ENCODE measurements at regions not wholly inside any gene's neighbourhood (a gene's known extent, or its start where the extent isn't known, plus 50 kb on each side); places are given as distances from the start of the nearest gene placed in this dataset.
"Not testable (repeated sequence)": the region's sequence is repeated elsewhere in the genome, so short reads cannot be mapped to it uniquely, and the experiment has no call there.

DNA sequence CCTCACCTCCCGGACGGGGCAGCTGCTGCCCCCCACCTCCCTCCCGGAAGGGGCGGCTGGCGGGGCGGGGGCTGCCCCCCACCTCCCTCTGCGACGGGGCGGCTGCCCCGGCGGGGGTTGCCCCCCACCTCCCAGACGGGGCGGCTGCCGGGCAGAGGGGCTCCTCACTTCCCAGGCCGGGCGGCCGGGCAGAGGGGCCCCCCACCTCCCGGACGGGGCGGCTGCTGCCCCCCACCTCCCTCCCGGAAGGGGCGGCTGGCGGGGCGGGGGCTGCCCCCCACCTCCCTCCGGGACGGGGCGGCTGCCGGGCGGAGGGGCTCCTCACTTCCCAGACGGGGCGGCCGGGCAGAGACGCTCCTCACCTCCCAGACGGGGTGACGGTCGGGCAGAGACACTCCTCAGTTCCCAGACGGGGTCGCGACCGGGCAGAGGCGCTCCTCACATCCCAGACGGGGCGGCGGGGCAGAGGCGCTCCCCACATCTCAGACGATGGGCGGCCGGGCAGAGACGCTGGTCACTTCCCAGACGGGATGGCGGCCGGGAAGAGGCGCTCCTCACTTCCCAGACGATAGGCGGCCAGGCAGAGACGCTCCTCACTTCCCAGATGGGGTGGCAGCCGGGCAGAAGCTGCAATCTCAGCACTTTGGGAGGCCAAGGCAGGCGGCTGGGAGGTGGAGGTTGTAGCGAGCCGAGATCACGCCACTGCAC, 1218.8 kb downstream of the GATA3 start:
- DNase-seq: not testable (repeated sequence)

DNA sequence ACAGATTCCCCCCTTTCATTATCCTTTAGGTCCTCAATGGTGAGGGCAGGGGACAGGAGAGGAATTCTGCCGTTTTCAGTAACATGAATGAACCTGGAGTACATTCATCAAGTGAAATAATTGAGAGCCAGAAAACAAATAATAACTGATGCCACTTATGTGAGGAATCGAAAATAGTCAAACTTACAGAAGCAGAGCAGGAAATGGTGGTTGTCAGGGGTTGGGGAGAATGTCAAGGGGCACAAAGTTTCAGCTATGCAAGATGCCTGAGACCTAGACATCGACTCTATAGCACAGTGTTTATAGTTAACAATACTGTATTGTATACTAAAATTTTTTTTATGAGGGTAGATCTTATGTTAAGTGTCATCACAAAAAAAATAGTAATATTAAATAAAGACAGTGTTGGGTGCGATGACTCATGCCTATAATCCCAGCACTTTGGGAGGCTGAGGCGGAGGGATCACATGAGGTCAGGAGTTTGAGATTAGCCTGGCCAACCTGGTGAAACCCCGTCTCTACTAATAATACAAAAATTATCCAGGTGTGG, 1219.8 kb downstream of the GATA3 start:
- no peak for DNase-seq

DNA sequence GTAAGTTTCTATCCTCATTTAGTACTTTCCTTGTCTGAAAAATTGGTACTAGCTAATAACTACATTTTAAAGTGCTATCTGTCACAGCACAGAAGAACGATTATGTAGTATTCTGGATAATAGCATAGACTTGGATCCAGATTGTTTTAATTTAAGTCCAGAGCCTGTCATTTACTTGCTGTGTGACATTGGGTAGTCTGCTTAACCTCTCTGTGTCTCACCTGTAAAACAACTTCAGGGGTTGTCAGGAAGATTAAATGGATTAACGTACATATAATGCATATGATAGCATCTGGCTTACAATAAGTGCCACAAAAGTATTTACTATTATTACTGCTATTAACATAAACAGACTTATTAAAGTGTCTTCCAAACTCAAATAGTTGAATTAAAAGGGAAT, 1221.4 kb downstream of the GATA3 start:
- no peak for DNase-seq

DNA sequence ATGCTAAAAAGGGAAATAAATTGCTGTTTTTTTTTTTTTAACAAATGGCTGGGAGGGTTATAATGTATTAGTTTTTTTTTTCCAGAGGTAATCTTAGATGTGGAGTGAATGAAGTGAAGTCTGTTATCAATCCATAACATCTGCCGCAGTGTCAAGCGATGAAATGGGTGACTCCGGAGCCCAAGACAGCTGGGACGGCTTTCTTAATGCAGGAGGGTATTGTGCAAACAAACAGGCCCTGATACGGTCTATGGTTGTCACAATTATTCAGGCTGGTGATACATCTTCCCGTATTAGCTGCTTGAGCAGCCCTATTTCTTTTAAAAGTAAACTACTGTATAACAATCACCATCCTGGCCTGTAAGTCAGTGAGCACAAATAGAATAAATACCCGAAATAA, 1231.2 kb downstream of the GATA3 start:
- DNase-seq: no peak

DNA sequence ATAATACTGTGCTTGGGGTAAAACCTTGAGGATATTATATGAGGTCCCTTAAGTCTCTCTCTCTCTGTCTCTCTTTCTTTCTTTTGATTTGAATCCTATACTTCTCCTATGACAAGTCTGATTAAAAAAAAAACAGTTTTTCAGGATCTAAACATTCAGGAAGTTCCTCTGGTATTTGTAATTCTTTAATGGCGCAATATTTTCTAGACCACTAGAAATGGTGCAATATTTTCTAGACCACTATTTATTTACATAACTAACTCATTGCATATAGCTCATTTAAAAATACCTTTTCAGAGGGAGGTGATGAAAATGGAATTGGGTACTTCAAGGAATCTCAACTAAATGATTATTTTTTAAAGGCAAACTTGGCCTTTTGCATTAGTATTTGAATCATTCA, 1235.3 kb downstream of the GATA3 start:
- no peak for DNase-seq

DNA sequence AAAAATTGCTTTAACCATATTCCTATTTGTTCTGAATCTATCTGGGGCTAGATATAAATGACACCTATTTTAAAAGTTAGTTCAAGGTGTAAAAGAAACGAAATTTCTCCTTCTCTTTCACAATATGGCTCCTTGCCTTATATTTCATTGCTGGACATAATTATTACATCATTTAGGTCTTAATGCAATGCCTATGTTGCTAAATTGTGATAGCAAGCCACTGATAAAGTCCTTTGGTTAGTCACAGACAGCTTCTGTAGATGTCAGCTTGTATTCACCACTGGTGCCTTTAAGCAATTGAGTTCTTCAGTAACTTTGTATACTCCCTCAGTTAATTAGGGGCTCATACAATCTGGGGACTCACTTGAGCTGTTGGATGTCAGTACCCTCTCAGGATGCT, 1236.6 kb downstream of the GATA3 start:
- no peak for DNase-seq

DNA sequence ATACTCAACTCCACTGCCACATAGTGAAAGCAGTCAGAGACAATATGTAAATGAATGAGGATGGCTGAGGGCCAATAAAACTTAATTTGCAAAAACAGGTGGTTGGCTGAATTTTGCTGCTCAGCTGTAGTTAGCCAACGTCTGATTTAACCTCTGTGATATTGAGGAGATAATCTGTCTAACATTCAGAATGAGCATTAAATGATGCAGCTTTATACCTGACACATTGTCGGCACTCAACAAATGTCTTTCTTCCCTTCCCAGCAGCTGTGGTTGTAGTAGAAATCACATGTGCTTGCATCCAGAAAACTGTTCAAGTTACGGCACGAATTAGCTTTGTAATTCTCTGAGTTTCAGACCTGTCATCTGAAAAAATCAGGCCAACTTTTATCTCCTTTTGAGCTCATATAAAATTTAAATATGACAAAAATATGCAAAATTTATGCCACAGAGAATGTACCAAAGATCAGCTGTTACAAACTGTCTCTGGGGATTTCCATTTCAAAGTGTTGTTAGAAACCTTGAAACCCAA, 1239.7 kb downstream of the GATA3 start:
- no peak for DNase-seq

DNA sequence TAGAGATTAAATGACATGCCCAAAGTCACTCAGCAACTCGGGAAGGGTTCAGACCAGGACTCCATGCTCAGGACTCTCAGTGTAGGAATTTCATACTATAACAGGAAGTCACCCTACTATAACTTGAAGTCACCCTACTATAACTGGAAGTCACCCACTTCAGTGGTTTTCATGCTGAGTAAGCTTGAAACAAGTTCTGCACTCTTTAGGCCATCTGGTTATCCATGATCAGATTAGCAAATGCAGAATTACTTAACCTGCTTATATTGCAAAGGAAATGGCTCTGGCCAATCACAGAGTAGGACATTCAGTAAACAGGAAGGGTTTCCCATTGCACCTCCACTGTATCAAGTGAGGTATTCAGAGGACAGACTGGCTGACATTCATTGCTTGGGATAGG, 1240.4 kb downstream of the GATA3 start:
- no peak for DNase-seq

DNA sequence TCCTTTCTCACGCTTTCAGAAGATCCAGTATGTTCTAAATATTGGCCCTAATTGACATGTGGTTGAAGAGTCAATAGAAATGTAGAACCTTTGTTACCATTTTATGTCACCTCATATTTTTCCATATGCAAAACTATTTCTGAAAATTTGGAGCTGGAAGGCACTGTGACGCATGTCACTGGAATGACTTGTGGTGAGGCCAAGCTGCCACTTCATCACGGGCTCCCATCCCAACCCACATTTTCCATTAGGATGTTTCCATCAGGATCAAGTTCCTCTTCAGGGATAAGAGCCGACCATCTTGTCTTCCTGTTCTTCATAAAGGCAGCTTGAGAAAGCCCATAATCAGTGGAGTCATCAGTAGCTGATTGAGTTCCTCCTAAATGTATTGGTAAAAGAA, 1241.7 kb downstream of the GATA3 start:
- DNase-seq: no peak

DNA sequence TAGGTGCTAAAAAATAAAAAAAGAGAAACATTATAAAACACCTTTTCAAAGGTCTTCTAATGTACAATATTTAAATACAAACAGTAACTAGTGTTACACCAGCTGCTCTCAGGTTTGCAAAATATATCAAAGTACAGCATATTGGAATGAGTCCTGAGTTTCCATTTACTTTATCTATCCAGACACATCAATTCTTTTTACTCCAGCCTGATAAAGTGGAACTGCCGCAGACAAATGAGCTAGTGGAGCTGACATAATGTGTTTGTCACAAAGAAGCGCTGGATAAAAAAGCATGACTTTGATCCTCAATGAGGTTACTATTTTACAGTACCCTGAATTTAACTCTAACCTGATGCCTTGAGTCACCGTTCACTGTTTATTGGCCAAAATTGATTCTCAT, 1243.1 kb downstream of the GATA3 start:
- DNase-seq: no peak

DNA sequence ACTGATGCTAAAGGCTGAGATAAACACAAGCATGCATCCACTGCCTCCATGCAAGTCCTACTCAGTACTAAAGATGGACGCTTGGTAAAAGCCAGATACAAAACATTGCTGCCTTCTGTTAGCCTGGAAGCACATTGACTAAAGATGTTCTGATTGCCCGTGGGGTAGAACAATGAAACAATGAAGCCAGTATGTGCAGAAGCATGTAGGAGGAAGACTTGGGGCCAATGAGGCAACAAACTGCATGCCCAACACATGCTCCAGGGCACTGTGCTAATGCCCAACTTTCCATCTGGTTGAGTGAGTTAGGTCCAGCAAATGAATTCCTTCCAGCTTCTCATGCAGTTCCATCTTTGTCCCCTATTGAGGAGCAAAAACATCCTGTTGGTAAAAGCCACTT, 1245.5 kb downstream of the GATA3 start:
- DNase-seq: no peak

DNA sequence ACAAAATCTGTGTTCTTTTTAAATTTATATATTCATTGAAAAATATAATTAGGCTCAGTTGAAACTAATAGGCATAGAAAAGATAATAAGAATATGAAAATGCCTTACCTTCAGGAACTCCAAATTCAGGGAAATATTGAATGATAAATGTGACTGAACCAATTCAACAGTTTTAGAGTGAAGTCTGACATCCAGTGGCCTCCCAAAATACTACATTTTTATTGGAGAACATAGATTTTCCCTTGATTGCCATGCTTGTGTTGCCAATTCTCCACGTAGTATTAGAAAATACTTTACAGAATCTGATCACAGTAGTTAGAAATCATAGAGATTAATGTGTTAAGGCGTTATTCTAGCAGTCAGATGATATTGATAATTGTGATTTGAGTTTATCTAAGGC, 1246.7 kb downstream of the GATA3 start:
- no peak for DNase-seq

DNA sequence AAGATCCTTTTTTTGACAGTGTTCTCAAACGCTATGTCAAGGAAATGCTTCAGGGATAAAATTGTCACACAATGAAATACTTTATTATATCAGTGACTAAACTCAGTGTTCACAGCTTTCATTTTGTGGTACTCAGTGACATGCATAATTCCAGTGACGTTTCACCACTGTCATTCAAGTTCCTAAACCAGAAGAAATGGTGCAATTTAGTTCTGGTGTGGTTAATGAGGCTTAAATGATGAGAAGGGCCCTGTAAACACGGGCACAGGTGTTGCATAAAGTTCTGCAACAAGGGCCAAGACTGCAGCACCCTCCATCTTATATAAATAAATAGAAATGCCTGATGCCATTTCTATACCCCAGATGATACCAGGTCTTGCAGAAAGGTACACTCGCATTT, 1247.1 kb downstream of the GATA3 start:
- no peak for DNase-seq

DNA sequence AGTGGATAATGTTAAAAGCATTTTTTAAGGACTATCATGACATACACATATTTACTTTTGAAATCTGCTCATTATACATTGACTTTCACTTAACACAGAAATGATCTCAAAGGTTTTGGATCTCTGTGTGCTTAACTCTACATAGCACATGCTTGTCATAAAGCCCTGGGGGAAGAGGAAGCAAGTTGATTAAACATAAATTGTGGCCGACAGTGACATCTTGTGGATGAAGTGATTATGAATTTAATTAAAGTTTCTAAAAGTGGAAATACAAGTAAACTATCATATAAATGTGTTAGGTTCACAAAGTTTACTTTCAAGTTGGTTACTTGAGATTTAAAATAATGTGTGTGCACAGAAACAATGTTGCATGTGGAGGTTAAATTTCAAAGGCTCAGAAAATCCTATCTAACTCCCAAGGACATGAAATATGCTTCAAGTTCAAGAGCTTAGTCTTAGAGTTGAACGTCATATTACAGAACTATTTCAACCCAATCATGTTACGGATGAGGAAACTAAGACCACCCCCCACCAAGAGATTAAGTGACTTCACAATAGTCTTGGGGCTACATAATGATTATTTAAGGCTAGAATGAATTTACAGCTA, 1247.8 kb downstream of the GATA3 start:
- peak; percentile 73 for DNase-seq

DNA sequence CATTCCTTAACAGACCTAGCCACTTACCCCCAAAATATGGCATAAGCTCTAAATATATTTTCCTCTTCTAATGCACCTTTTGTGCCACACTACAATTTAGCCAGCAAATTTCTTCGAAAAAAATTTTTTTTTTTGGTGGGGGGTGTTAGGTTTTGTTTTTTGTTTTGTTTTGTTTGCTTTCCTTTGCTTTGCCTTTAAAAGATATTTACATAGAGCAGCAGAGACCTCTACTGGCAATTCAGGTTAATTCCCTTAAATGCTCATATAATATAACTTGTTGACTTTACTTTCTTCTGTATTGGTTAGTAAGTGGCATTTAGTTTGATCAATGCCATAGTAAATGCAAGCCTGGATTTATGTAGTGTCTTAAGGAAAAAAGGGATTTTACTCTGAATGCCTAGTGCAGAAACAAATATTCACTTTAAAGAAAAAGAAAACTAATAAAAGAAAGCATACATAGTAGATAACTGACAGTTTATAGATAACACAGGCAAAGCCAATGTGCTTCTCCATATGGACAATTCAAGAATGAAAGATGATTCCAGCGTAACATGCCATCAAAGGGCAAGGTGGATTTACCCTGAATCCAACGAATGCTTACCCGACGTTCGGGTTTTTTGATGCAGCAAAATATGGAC, 1250.6 kb downstream of the GATA3 start:
- peak; percentile 47 for DNase-seq

DNA sequence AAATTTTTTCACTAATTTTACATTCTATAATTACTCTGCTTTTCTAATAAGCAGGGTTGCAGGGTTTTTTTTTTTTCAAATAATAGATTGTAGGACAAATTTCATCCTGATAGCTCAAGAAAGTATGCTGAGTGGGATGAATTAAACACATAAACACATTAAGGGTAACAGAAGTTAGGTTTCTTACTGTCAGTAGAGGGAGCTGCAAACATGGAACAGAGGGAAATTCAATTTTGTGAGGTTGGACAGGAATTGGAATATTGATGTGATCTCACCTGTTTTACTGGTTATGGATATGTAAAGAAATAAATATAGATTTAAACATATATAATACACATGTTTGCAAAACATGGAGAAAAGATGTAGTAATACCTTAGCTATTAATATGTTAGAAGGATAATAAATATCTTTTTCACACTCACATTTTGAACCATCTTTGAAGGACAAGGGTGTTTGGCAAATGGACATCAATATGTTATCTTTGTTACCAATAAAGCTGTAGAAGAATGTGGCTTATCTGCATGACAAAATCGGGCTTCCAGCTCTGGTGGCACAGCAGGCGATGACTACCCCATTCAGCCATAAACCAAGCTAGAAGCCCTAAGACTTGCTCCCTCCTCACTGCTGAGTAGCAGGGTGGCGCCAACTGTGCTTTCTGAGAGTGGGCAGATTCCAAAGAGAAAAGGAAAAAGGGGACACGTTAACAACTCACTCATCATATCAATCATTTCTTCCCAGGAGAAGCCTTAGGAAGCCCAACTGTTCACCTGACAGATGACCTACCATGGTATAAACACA, 1257.4 kb downstream of the GATA3 start:
- DNase-seq: peak; percentile 7

DNA sequence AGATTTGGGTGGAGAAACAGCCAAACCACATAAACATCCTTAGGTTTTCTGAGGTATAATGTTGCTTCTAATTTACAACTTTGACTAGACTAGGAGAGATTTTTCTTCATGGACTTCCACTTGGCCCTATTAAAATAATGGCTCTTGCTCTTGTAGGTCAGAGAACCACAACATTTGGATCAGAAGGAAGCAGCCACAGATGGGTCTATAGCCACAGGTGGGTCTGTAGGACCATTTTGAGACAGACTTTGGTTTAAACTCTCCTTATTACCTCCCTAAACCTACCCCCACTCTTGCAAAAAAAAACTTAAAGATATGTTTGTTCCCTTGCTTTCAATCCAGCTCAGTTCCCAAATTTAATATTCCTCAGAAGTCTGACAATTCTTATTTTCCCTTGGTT, 1260.8 kb downstream of the GATA3 start:
- DNase-seq: no peak

DNA sequence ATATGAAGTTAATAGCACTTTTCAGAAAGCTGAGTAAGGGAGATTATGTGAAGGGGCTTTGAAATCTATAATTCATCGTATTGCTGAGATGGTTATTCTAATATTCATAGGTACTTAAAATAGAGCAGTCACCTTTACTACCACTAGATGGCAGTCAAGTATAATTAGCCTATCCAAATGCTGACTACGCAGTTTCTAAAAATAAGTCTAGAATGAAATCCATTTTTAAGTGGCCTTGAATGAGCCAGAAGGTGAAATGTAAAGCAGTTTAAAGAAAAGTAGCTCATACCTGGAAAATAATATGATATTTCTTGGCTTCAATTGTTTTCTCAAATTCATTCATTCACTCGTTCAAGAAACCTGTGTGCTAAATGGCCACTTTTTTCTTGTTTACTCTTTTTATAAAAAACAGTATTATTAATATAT, 1277.1 kb downstream of the GATA3 start:
- peak; percentile 71 for DNase-seq

DNA sequence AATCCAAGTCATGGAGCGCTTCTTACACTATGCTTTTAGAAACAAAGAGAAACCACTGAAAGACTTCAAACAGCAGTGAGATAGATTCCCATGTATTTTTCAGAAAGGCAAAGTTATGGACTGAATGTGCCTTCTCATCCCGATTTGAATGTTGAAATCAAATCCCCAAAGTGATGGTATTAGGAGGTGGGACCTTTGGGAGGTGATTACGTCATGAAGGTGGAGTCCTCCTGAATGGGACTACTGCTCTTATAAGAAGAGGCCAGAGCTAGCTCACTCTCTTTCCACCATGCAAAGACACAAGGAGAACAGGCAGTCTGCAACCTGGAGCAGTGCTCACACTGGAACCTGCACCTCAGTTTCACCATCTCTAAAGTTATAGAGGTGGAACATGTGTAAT, 1279.8 kb downstream of the GATA3 start:
- DNase-seq: no peak

DNA sequence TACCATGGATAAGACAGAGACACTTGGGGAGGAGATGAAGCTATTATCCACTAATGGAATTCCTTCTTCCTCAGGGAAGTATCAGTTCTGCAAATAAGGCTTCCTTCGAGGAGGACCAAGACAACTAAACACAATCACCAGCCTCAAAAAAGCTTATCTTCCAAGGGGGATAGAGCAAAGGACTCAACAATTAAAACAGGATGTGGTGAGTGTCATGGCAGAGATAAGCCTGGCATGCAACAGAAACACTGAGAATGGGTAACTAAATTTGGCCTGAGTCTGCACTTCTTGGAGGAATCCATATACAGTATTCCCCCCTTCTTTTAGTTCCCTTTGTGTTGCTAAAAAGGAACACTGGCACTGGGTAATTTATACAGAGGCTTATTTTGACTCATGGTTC, 1285.2 kb downstream of the GATA3 start:
- DNase-seq: no peak

DNA sequence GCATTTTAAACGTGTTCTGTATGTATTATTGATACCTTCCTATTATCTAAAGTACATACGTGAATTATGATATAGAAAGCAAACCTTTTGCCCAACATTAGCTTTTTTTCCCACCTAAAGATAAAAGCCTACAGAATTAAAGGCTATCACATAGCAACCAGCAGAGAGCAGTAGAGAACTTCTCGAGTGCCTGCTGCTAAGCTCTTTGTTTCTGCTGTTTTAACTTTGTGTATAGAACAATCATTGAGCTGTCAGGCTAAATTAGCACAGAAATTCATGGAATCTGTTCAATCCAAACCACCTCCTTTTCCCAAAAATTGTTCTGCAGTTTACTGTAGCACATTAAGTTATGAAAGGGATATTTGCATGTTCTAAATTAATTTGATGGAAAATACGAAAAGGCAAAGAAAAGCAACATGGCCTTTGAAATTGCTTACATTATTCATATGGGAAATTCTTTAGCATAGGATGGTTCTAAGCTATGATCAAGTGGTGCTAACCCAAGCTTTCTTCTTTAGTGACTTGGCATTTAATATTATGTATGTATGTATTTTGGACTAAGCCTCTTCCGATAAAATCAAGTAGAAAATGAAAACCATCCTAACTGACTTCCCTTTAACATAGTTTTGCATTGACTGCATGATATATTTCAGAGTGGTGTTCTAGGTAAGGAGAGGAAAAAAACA, 1288.5 kb downstream of the GATA3 start:
- peak; percentile 70 for DNase-seq

DNA sequence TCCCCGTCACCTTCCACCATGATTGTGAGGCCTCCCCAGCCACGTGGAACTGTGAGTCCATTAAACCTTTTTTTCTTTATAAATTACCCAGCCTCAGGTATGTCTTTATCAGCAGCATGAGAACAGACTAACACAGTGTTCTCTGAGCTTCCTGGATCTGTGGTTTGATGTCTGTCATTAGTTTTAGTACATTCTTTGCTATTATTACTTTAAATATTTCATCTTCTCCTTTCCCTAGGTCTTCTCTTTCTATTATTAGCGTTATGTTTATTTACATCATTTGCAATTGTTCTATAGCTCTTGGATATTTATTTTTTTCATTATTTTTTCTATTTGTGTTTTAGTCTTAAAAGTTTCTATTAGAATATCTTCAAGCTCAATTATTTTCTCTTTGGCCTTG, 1293.4 kb downstream of the GATA3 start:
- not testable (repeated sequence) for DNase-seq

Data from DMS53 (cell line).